HG03571 (cell line): ENCODE measurements at regions not wholly inside any gene's neighbourhood (a gene's known extent, or its start where the extent isn't known, plus 50 kb on each side); places are given as distances from the start of the nearest gene placed in this dataset.
"Not testable (repeated sequence)": the region's sequence is repeated elsewhere in the genome, so short reads cannot be mapped to it uniquely, and the experiment has no call there.

ENCODE experiments used
- ATAC-seq: cut with Tn5 transposase; IDR thresholded peaks from one replicate; pipeline ENCODE4 v1.9.1; 2021; ENCODE audit not compliant: unreplicated experiment

DNA sequence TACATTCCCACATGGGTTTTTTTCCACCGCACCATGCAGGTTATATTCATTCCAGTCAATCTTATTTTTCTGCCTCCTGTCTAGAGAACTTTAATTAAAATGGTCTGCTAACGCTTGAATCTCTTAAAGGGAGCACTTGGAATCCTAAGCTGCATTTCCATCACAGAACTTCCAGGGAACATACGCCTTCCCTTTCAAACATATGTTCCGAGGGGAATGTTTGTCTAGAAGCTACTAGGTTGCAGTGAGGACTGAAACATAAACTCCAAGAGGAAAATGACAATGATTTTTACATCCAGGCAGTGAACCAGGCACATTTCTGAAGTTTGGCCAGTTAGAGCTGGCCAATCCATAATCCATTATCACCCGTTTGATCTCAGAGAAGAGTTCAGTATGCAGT lies 375.5 kb upstream of the NRP1 start:
- no peak for ATAC-seq

DNA sequence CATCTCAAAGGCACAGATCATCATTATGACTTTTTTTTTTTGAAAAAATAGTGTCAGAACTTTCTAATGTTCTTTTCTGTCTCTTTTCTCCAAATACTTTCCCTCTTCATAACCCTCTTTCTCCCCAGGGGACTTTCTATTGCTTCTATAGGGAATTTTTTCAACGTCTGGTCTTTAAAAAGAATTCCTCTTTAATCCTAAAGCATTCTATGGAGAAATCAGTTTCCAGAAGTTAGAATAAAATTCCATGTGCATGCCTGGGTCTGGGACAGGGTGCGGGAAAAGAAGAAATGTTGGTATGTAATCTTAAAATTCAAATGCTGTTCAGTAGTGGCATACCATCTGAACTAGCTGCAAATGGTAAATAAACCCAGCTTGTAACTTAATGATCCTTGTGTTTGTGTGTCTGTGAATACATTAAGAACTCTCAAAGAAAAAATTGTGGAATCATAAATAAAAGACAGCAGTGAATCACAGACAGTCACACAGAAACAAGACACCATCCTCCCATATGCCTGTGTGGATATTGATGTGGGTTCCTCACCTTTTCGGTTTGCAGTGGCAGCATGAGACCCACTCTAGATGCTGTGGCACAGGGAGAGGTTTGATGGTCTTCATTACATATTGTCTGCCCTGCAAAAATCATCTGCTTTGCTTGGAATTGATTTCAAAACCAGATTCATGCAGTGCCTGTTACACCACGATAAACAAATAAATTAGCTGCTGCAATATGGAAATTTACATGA lies 374.7 kb upstream of the NRP1 start:
- no peak for ATAC-seq

DNA sequence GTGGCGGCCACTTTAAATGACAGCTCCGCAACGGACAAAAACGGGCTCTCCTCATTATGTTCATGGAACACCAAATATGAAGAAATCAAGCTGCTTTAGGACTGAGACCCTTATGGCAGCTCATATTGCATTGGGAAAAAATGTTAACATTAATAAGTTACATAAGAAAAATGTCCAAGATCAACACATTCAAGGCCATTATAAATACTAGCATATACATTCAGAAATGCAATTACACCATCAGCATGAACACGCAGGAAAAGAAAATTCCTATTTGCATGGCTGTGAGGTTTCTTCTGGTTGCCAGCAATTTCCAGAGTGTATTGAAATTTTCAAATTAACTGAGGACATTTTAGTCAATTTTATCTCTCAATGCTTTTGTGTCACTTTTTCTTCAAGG lies 374.1 kb upstream of the NRP1 start:
- ATAC-seq, result no peak

DNA sequence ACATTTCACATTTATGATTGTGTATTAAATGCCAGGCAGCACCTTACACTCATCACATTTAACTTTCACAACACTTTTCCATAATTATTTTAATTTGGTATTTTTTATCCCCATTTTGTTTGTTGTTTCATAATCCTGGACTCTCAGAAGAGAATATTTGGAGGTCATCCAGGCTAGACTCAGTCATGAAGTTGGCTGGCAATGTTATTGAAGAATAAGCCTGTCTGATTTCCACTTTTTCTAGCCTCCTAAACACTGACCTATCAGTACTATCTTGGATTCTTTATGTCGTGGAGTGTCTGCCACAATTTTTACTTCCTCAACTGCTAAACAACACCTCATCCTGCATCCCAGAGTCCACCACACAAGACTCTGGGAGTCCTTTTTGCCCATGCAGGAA lies 372.3 kb upstream of the NRP1 start:
- ATAC-seq, result no peak

DNA sequence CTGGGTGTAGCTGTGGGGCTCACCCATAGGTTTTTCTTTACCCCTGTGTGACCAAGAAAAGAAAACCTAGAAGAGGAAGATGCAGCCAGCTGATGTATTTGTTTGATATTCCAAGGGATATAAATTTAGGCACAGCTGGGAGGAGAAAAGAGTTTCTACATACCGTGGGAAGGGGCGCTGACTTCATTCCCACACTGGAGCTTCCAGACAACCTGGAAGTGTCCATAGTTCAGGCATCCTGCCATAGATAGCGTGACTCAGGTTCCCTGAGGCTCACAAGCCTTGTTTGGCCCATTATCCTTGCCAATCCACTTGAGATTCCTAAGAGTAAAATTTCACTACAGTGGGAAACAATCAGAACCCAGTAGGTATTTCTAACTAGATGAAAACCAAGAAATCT lies 371.7 kb upstream of the NRP1 start:
- no peak for ATAC-seq

DNA sequence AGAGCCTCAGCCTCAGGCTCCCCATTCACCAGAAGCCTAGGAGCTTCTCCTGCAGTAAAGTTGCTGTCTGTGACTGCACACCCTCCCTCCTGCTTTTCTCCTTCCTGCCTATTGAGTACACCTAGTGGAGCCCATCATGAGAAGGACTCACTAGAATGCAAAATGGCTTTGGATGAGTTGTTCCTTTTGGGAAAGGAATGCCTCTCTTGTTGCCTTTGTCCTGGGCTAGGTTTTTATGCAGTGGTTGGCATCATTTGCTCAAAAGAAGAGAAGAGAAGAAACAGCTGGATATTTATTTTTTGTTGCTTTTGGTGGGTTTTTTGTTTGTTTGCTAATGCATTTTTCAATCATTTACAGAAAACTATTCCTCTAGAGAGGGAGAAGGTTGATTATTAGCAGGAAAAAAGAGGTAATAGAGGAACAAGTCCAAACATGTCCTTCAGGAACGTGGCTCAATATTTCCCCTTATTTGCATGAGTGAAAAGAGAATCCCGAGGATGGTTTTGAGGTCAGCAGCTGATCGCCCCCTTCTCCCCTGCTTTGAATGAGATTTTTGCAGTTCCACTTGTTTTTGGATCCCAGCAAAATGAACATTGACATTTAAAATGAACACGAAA lies 369.9 kb upstream of the NRP1 start:
- ATAC-seq, result no peak

DNA sequence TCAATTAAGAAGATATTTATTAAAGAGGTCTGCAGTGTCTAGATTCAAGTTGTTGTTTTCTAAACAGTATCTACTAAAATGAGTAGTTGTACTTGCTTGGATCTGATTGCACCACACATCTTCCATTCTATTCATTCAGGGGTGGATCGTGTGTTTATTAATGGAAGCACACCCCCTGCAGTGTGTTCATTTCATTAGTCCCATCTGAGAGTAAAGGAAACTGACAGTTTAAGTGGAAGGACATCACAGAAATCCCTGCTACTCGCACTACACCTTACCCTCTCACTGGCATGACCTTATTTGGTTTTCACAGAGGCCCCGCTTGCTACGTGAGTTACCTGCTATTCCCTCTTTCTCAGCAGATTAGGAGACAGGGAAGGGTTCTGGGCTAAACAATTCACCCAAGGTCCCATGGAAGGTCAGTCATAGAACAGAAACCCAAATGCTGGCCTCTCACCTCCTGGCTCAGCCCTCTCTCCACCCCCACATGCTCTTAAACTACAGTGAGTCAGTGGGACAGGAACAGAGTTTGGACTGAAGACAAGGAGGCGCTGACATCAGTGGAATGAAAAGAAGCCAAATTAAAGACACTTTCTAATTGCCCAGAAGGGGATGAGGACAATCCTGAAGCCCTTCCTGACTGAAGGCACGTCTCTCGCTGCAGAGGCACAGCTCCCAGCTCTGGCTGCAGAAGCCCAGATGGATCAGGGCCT lies 369.2 kb upstream of the NRP1 start:
- ATAC-seq, result no peak

DNA sequence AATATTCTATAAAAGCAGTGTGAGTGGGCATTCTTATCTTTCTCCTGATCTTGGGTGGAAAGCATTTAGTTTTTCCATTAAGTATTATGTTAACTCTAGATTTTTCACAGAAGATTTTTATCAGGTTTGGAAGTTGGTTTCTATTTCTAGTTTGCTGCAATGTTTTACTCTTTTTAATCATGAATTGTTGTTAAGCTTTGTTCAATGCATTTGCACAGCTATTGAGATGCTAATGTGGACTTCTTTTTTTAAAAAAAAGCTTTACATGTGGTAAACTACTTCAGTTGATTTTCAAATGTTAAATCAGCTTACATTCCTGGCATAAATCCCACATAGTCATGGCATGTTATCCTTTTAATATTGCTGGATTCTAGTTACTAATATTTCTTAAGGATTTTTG lies 363.6 kb upstream of the NRP1 start:
- ATAC-seq, result no peak

DNA sequence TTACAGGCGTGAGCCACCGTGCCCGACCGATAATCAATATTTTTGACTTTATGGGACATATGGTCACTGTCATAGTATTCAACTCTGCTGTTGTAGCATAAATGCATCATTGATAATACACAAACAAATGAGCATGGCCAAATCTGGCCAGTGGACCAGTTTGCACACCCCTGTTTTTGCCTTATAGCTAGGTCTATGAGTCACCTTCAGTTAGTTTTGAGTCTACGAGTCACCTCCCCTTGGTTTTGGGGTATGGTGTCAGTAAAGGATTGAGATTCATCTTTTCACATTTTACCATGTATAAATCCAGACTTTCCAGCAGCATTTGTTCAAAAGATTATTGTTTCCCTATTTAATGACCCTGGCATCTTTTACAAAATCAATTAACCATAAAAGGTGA lies 362.5 kb upstream of the NRP1 start:
- no peak for ATAC-seq

DNA sequence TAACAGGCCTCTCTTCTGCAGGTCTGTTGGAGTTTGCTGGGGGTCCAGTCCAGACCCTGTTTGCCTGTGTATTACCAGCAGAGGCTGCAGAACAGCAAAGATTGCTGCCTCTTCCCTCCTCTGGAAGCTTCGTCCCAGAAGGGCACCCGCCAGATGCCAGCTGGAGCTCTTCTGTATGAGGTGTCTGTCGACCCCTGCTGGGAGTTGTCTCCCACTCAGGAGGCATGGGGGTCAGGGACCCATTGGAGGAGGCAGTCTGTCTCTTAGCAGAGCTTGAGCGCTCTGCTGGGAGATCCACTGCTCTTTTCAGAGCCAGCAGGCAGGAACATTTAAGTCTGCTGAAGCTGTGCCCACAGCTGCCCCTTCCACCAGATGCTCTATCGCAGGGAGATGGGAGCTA lies 361.1 kb upstream of the NRP1 start:
- ATAC-seq, result no peak

DNA sequence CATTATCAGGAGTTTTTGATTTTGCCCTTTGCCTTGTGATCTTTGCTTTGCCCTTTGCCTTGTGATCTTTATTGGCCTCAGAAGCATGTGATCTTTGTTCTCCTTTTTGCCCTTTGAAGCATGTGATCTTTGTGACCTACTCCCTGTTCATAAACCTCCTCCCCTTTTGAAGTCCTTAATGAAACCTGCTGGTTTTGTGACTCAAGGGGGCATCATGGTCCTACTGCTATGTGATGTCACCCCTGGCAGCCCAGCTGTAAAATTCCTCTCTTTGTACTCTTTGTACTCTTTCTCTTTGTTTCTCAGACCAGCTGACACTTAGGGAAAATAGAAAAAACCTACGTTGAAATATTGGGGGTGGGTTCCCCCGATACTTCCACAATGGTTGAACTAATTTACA lies 356.1 kb upstream of the NRP1 start:
- not testable (repeated sequence) for ATAC-seq

DNA sequence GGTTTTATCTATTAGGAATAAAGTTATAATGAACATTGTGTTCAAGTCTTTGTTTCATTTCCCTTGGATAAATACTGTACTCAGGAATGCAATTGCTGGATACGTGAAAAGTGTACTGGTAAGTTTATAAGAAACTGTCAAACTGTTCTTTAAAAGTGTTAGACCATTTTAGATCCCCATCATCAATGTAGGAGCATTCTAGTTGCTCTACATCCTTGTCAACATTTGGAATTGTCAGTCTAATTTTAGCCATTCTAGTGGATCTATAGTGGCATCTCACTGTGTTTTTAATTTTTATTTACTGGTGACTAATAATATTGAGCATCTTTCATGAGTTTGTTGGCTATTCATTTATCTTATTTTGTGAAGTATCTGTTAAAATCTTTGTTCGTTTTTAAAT lies 354.0 kb upstream of the NRP1 start:
- ATAC-seq, result no peak

DNA sequence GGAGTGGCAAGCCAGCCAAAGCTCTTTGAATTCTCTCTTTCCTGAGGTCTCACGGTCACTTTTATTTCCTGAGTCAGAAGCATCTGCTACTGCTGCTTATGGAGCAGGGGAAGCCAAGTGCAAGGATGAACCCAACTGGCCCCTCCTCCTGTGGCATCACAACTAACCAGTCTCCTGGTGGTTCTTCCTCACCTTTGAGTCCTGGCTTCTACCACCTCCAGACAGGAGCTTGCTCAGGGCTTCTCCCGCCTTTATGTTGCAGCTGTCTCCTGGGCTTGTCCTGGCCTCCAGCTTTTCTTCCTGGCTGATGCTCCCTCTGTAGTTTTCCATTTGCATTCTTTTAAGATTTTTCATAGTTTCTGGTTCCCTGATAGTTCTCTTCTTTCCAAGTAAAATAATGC lies 349.7 kb upstream of the NRP1 start:
- no peak for ATAC-seq

DNA sequence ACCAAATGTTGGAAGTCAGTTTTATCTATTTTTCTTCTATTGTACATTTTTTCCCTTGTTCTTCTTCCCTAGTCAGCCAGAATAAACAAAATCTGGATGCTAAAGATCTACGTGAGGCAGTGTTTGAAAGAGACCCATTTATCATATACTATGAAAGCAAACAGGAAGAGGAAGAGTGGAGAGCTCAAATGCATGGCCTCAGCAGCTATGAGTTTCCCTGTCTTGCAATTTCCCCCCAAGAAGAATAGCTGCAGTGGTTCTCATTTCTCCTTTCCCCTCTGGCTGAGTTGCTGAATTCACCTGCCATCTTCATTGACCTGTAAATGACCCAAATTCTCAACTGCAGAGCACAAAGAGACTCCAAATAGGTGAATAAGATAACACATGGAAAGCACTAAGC lies 347.1 kb upstream of the NRP1 start:
- ATAC-seq, result no peak

DNA sequence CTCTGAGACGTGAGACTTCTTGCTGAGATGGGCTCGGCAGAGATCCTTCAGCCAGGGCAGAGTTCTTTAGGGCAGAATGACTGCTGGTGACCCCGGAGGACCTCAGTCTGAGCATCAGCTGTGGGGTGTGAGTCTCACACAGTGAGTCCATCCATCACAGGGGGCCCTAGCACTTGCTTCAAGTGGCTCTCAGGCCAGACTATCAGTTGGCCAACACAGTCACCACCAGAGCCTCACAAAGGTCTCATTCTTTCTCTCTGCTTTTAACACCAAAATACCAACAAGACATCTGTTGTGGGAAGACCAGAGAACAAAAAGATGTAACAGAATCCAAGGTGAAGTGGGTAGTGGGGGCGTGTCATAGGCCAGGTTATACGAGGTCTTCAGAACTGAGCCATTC lies 345.6 kb upstream of the NRP1 start:
- no peak for ATAC-seq

DNA sequence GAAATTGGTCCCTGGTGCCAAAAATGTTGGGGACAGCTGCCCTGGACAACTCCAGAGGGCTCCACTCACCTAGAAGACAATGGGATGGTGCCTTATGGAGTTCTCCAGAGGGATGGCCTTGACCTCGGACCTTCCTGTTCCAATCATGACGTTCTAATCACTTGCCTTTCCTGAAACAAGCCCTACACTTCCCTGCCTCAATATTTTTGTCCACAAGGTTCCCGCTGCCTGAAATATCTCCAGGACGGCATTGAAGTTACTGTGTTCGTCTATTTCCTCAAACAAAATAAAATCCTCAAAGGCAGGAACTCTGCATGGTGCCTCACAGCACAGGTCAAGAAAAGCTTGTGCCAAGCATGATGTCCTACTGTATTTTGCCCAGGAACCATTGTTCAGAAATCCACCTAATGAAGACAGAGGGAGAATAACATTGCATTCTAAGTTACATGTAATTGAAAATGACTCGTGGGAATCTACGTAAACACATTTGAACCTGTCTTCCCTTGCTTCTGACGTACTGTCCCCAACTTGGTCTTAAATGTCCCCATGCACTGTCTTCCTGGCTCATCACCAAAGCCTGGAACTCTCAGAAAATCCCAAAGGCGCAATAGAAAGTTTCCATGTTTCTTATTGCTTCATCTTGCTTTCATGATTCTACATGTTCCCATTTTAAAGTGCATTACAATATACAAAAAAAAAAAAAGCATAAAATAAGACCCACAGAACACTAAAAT lies 342.3 kb upstream of the NRP1 start:
- no peak for ATAC-seq

DNA sequence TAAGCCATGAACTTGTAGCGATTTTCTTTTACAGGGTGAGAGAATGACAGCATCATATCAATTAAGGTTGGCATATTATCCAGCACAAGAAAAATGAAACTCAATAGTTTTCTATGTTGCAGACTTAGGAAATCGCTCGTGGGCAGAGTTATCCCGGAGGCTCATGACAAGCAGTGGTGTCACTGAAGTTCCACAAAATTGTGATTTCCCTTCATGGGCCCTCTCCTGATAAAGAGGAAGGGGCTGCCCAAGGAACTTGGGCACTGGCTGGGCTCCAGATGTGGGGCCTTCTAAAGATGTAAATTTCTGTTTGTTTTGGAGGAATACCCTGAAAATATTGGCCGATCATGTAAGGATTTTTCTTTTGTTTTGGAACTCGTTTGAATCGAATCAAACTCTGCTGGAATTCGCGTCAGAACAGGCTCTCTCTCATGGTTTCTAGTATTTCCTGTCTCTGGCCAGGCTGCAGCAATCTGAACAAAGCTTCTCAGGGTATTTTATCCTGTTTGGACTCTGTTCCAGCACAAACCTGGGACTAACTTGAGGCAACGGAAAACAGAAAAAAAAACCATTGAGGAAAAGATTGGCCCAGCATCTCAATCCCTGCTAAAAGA lies 340.6 kb upstream of the NRP1 start:
- ATAC-seq, result no peak

DNA sequence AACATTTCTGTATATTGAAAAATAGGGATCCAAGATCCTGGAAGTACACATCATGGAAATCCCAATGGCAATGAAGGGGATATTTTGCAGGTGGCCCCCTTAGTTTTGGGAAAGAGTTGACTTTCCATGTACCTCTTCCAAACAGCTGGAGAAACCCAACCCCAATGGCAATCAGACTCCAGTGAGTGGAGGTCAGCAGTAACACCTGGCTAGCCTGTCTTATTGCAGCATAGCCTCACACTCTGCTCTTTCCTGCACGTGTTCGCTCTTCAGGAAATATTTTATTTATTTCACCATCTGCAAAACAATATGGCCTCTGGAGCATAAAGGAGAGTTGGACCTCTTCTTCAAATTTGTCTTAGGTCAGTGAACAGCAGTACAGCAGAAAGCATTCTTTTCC lies 340.0 kb upstream of the NRP1 start:
- no peak for ATAC-seq

DNA sequence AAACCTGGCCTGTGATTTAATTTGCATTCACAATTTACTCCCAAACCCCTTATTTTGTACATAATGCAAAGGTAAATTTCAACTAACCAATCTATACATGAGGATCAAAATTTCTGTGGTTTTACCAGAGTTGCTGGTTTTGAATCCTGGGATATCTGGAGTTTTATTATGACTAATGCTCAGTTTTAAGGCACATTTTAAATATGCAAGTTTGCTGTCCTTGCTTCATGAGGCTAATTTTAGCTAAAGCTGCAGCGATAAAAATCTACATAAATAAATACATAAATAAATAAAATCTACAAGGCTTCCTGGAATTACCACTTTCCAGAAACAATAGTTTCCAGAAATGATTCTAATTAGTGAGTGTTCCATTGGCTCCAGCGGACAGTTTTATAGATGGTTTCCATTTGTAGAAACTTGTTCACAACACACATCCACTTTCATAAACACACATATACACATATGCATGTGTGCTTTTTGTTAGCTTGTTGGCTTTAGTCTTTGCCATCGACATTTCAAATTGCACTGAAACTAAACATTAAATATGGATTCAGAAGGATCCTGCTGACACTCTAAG lies 339.5 kb upstream of the NRP1 start:
- no peak for ATAC-seq

DNA sequence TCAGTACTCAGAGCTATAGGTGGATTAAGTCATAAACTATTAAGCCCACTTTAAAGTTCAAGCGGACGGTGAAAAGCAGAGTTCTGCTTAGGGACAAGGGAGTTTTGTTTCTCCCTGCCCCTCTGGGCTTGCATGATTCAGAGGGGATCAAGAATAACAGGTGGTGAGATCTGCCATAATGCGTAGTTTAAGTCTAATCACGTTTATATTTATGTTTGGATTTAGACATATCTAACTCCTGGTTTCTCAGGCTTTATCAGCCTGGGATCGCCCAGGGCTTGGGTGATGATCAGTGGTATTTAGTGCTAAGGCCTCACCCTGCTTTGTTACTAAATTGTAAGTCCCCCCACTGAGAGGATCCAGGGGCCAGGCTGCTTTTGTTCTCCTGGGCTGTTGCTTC lies 335.4 kb upstream of the NRP1 start:
- ATAC-seq, result no peak
